GM12873 (cell line): ENCODE measurements at regions not wholly inside any gene's neighbourhood (a gene's known extent, or its start where the extent isn't known, plus 50 kb on each side); places are given as distances from the start of the nearest gene placed in this dataset.

Experiments
- TF ChIP-seq, protein P1 (sequence below): IDR thresholded peaks from 2 replicates; pipeline ENCODE4 v1.5.1; 2012; ENCODE audit warnings: low read depth, mild to moderate bottlenecking, moderate library complexity, low read length, control low read depth; ENCODE audit not compliant: insufficient read depth; ENCODE audit errors: missing control alignments

DNA sequence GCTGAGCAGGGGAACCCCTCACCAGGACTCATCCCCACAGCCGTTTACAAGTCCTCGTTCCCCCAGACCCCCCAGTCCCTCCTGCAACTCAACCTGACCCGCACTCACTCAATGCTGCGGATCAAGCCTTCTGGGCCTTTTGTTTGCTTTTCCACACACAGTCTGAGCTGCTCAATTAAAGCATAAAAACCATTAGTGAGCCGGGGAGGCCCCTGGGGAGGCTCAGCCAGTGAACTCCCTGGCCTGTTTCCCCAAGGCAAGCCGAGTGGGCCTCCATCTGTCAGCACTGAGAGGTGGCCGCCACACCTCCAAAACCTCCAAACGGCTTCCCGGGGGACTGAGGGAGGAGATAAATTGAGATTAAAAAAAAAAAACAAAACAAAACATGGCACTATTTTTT, 158.5 kb downstream of the SHOX start:
- TF ChIP-seq, protein P1, sequence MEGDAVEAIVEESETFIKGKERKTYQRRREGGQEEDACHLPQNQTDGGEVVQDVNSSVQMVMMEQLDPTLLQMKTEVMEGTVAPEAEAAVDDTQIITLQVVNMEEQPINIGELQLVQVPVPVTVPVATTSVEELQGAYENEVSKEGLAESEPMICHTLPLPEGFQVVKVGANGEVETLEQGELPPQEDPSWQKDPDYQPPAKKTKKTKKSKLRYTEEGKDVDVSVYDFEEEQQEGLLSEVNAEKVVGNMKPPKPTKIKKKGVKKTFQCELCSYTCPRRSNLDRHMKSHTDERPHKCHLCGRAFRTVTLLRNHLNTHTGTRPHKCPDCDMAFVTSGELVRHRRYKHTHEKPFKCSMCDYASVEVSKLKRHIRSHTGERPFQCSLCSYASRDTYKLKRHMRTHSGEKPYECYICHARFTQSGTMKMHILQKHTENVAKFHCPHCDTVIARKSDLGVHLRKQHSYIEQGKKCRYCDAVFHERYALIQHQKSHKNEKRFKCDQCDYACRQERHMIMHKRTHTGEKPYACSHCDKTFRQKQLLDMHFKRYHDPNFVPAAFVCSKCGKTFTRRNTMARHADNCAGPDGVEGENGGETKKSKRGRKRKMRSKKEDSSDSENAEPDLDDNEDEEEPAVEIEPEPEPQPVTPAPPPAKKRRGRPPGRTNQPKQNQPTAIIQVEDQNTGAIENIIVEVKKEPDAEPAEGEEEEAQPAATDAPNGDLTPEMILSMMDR: no peak

DNA sequence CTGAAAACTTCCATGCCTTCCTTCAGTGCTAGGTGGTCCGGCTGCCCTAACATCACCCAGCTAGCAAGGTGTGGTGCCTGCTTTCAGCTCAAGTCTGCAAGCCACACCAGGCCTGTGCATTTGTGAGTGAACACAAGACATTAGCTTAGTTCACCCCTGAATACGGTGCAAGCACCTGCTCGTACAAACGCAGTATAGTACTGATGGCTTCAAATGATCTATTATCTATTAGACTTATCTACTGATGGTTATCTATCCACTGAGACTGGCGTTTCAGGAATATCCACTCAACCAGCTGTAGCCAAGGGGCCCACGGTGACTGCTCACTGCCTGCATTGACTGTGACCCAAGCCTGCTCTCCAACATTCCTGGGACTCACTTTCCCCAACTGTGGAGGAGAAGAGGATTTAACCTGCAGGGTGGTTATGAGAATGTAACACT, 155.9 kb downstream of the SHOX start:
- TF ChIP-seq, protein P1: no peak

DNA sequence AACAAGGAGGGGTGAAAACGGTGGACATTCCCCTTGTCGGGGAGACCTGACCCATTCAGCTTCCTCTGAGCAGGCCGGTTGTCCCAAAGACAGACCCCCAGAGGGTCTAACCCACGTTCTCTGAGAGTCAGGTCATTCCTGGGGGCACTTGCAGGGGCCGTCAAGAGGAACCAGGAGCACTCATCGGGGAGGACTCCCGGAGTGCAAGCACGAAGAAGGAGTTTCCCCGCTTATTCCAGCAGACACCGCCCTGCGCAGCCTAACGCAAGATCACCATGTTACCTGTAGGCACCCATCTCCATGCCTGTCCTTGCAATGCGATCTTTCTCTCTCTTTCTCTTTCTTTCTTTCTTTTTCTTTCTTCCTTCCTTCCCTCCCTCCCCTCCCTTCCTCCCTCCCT, 154.2 kb downstream of the SHOX start:
- TF ChIP-seq, protein P1: no peak

DNA sequence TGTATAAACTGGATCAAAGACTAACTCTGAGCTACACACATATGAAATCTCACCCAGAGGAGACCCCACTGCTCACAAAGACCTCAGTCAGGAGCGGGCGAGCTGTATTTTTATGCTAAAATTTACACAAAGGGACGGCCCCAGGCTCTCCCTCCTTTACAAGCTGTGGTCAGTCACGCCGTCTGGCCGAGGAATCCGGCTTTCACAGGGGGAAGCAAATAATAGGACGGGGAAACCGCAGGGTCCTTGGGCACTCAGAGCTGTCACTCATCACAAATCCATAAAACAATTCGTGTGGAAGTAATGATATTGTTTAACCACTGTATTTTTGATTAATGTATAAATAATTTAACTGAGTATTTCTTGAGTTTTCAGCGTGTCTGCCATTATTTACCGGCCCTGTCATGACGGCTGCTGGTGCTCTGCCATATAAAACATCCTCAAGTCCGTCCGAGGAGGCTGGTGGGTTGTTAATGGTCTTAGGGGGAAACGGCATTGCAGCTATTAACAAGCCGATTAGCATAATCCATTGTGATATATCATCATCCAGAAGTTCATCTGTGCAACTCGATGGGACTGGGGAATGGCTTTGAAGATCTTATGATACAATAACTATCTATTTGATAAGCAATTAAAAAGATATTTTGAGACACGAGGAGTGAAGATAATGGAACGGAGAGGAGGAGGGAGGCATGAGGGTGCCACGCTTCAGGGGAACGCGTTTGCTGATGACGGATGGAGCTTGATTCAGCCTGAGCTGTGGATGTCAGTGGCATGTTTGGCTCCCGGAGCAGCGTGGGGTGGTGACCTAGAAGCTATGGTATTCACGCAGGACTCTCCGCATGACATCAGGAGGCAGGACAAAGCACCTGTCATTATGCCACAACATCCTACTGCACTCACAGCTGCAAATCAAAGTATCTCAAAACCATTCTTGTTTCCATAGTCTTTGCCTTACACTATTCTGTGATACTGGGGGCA, 150.9 kb downstream of the SHOX start:
- TF ChIP-seq, protein P1: no peak

DNA sequence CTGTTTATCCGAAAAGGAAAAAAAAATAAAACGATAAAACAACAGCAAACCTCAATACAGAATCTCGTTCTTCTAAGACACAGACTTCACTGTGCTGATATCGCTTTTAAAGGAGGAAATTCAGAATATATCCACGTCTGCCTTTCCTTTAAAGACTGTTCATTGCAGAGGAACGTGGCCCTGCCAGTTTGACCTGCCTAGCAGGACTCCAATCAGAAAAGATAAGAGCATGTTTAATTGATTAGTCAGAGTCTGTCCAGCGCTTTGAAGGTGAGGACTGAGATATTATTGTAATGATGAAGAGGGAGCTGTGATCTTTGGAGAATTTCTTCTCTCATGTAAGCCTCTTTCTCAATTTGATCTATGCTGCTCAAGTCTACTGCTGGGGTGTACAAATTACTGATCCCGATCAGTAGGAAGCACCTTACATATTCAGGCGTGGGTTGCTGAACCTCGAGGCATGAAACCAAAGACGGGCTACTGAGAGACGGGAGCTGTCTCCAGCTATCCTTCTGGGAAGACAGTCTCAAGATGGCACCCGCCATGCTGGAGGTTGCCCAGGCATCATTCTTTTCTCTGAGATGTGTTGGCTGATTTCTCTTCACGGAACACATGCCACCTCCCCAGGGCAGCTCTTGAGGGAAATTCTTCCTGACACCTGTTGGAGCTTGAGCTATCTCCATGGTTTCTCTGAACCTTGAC, 146.1 kb downstream of the SHOX start:
- TF ChIP-seq, protein P1: no peak

DNA sequence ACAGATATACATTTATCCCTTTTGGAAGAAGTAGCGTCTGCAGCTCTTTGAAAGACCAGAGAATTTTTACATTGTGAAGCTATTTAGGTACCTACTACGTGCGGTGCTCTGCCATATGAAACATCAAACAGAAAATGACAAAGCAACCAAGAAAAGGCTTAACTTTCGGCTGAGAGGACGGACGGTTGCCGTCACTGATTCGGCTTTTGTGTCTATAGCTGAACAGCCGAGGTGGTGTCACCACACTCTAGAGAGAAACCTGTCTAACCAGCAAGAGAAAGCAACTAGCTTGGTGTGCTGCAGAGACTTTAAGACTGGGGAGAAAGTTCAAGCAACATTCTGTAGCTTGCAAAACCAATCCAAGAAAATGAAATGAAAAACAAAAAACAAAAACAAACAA, 145.5 kb downstream of the SHOX start:
- TF ChIP-seq, protein P1: no peak

DNA sequence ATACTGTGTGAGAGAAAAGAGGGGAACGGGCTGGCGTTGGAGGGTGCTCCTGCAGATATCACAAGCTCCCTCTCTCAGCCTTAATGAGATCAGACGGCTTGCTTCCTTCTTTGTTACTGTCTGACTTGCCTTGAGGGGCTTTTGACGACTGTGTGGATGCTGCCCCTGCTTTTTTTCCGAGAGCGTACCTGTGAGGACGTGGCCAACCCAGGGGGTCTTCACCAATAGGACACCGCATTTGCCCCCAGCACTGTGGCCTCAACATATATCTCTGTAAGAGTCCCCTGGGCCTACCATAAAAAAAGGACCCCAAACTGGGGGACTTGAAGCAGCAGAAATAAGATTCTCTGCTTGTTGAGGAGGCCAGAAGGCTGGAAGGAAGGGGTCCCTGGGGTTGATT, 143.9 kb downstream of the SHOX start:
- TF ChIP-seq, protein P1: no peak
